GM23338 (cell line): ENCODE measurements at regions not wholly inside any gene's neighbourhood (a gene's known extent, or its start where the extent isn't known, plus 50 kb on each side); places are given as distances from the start of the nearest gene placed in this dataset.

Experiments
- ATAC-seq: fragments of 200-7000 bp; cut with Tn5 transposase; 3 replicates; pipeline ENCODE4 v1.9.1; 2020
- DNase-seq: peaks from one replicate; pipeline ENCODE4 v3.0.0-alpha.2; 2015; ENCODE audit warnings: low spot score
- H2AFZ ChIP-seq: fragments of 200-600 bp; sonication (generic); 2 replicates; pipeline ENCODE4 v1.8.0; 2016; ENCODE audit warnings: antibody characterized with exemption, mild to moderate bottlenecking, moderate library complexity
- H3F3A ChIP-seq: fragments of 200-600 bp; sonication (generic); replicated peaks from 2 replicates; pipeline ENCODE4 v1.8.0; 2017; ENCODE audit warnings: antibody characterized with exemption, mixed run types, low read depth
- H3K27ac ChIP-seq: fragments of 200-600 bp; sonication (generic); 2 replicates; pipeline ENCODE4 v1.6.1; 2016; ENCODE audit warnings: low read depth
- H3K27me3 ChIP-seq: fragments of 200-600 bp; sonication (generic); 2 replicates; pipeline ENCODE4 v1.8.0; 2016; ENCODE audit warnings: mild to moderate bottlenecking, mixed run types, moderate library complexity; ENCODE audit not compliant: insufficient read depth
- H3K36me3 ChIP-seq: fragments of 200-600 bp; sonication (generic); 2 replicates; pipeline ENCODE4 v1.8.0; 2016; ENCODE audit warnings: mild to moderate bottlenecking; ENCODE audit not compliant: insufficient read depth
- H3K4me1 ChIP-seq: fragments of 200-600 bp; sonication (generic); 2 replicates; pipeline ENCODE4 v1.8.0; 2016; ENCODE audit warnings: mild to moderate bottlenecking, moderate library complexity; ENCODE audit not compliant: insufficient read depth
- H3K4me2 ChIP-seq: fragments of 200-600 bp; sonication (generic); 2 replicates; pipeline ENCODE4 v1.7.1; 2017; ENCODE audit warnings: mixed run types
- H3K4me3 ChIP-seq: fragments of 200-600 bp; sonication (generic); 2 replicates; pipeline ENCODE4 v1.6.1; 2016; ENCODE audit warnings: mixed run types
- H3K79me2 ChIP-seq: fragments of 200-600 bp; sonication (generic); replicated peaks from 2 replicates; pipeline ENCODE4 v1.8.0; 2017; ENCODE audit warnings: mild to moderate bottlenecking; ENCODE audit not compliant: insufficient read depth
- H3K9me2 ChIP-seq: fragments of 200-600 bp; sonication (generic); 2 replicates; pipeline ENCODE4 v1.8.0; 2017; ENCODE audit not compliant: insufficient read depth
- H4K20me1 ChIP-seq: fragments of 200-600 bp; sonication (generic); replicated peaks from 2 replicates; pipeline ENCODE4 v1.8.0; 2017; ENCODE audit warnings: mild to moderate bottlenecking; ENCODE audit not compliant: insufficient read depth
- H3K27ac Mint-ChIP-seq: 2 replicates; pipeline ENCODE4 v1.8.0; 2020; ENCODE audit warnings: inconsistent platforms, mild to moderate bottlenecking, moderate library complexity, mixed read lengths
- H3K27me3 Mint-ChIP-seq: 3 replicates; pipeline ENCODE4 v1.8.0; 2022; ENCODE audit warnings: low read depth, mild to moderate bottlenecking, moderate library complexity, mixed read lengths, inconsistent platforms; ENCODE audit not compliant: insufficient read depth, poor library complexity
- H3K36me3 Mint-ChIP-seq: 3 replicates; pipeline ENCODE4 v1.8.0; 2021; ENCODE audit warnings: low read depth, mild to moderate bottlenecking, inconsistent platforms, moderate library complexity, mixed read lengths
- H3K4me1 Mint-ChIP-seq: 3 replicates; pipeline ENCODE4 v1.8.0; 2020; ENCODE audit warnings: mild to moderate bottlenecking, inconsistent platforms, mixed read lengths
- H3K4me3 Mint-ChIP-seq: 3 replicates; pipeline ENCODE4 v1.8.0; 2021; ENCODE audit warnings: moderate library complexity, mild to moderate bottlenecking, inconsistent platforms, mixed read lengths
- H3K9me3 Mint-ChIP-seq: 3 replicates; pipeline ENCODE4 v1.8.0; 2020; ENCODE audit warnings: moderate library complexity, mild to moderate bottlenecking, inconsistent platforms, mixed read lengths
- ETS1 ChIP-seq: IDR thresholded peaks from 2 replicates; pipeline ENCODE4 v1.6.1; 2016; ENCODE audit warnings: antibody characterized with exemption
- EZH2 ChIP-seq: fragments of 200-600 bp; sonication (generic); IDR thresholded peaks from one replicate; pipeline ENCODE4 v1.8.0; 2017; ENCODE audit warnings: antibody characterized with exemption, mild to moderate bottlenecking, low read depth; ENCODE audit not compliant: unreplicated experiment
- EZH2phosphoT487 ChIP-seq: fragments of 200-600 bp; sonication (generic); IDR thresholded peaks from one replicate; pipeline ENCODE4 v1.8.1; 2018; ENCODE audit warnings: antibody characterized with exemption; ENCODE audit not compliant: unreplicated experiment
- JUNB ChIP-seq: IDR thresholded peaks from one replicate; pipeline ENCODE4 v1.6.1; 2016; ENCODE audit warnings: antibody characterized with exemption; ENCODE audit not compliant: unreplicated experiment
- NANOG ChIP-seq: IDR thresholded peaks from 2 replicates; pipeline ENCODE4 v1.6.1; 2016; ENCODE audit warnings: antibody characterized with exemption, borderline replicate concordance
- ZNF331 ChIP-seq: fragments of 250-450 bp; sonication (Bioruptor Pico); IDR thresholded peaks from 2 replicates; pipeline ENCODE4 v1.5.0; 2020; ENCODE audit warnings: low read depth, mild to moderate bottlenecking, moderate library complexity
- TF ChIP-seq, protein P1 (sequence below), 2 experiments: fragments of 200-600 bp in 1 of 2; sonication (generic) in 1 of 2; conservative IDR thresholded peaks; 2 replicates each; pipeline versions ENCODE4 v1.5.1 to v1.6.1; 2016 to 2017; ENCODE audit warnings: antibody characterized with exemption in 2 of 2, low read depth in 2 of 2, mild to moderate bottlenecking in 2 of 2, moderate library complexity in 1 of 2
- TF ChIP-seq, protein P2 (sequence below): IDR thresholded peaks from one replicate; pipeline ENCODE4 v1.6.1; 2018; ENCODE audit warnings: antibody characterized with exemption; ENCODE audit not compliant: unreplicated experiment

- Histone ChIP-seq H3K9me2 (no peaks in the 10 kb centered on the region), H3K4me2 (no peak overlapping the region), H3K4me3 (no peak overlapping the region), H3K36me3 (no peaks in the 10 kb centered on the region), H2AFZ (no peak overlapping the region), H4K20me1 (no peaks in the 10 kb centered on the region), H3K79me2 (no peaks in the 10 kb centered on the region), H3K27me3 (no peaks in the 10 kb centered on the region), H3K27ac (no peak overlapping the region), H3F3A (no peaks in the 10 kb centered on the region), H3K4me1 (no peaks in the 10 kb centered on the region)
- no peak for TF ChIP-seq EZH2phosphoT487
- TF ChIP-seq ETS1 = no peak
- TF ChIP-seq JUNB = no peak
- no peak for TF ChIP-seq NANOG
- TF ChIP-seq, protein P1, sequence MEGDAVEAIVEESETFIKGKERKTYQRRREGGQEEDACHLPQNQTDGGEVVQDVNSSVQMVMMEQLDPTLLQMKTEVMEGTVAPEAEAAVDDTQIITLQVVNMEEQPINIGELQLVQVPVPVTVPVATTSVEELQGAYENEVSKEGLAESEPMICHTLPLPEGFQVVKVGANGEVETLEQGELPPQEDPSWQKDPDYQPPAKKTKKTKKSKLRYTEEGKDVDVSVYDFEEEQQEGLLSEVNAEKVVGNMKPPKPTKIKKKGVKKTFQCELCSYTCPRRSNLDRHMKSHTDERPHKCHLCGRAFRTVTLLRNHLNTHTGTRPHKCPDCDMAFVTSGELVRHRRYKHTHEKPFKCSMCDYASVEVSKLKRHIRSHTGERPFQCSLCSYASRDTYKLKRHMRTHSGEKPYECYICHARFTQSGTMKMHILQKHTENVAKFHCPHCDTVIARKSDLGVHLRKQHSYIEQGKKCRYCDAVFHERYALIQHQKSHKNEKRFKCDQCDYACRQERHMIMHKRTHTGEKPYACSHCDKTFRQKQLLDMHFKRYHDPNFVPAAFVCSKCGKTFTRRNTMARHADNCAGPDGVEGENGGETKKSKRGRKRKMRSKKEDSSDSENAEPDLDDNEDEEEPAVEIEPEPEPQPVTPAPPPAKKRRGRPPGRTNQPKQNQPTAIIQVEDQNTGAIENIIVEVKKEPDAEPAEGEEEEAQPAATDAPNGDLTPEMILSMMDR (conservative IDR thresholded peaks at IDR 0.05; ENCODE audit: low read depth in 2 of 2) = no peak
- Mint-ChIP-seq H3K4me3 (no peak overlapping the region), H3K36me3 (peaks cover 33% of the 10 kb centered on the region), H3K4me1 (no peaks in the 10 kb centered on the region), H3K9me3 (peaks cover 98% of the 10 kb centered on the region), H3K27ac (no peak overlapping the region), H3K27me3 (peaks cover 10% of the 10 kb centered on the region)
- DNase-seq (no peak), ATAC-seq (no peak)
Observed at GRCh38 chr18:78776151-78776550, 203.5 kb upstream of the SALL3 start.

- Histone ChIP-seq H3F3A (no peaks in the 10 kb centered on the region), H3K79me2 (no peaks in the 10 kb centered on the region), H3K4me2 (no peak overlapping the region), H3K27ac (no peak overlapping the region), H3K27me3 (no peaks in the 10 kb centered on the region), H4K20me1 (no peaks in the 10 kb centered on the region), H3K4me3 (no peak overlapping the region), H3K4me1 (no peaks in the 10 kb centered on the region), H3K36me3 (no peaks in the 10 kb centered on the region), H2AFZ (no peak overlapping the region), H3K9me2 (no peaks in the 10 kb centered on the region)
- ATAC-seq = no peak
- Mint-ChIP-seq H3K4me1 (no peaks in the 10 kb centered on the region), H3K36me3 (peaks cover 32% of the 10 kb centered on the region), H3K27ac (no peak overlapping the region), H3K4me3 (no peak overlapping the region), H3K27me3 (peaks cover 9% of the 10 kb centered on the region), H3K9me3 (peaks cover 98% of the 10 kb centered on the region)
- DNase-seq = no peak
- TF ChIP-seq EZH2 (no peak), ETS1 (no peak), NANOG (no peak), JUNB (no peak), ZNF331 (no peak)
- TF ChIP-seq, protein P2, sequence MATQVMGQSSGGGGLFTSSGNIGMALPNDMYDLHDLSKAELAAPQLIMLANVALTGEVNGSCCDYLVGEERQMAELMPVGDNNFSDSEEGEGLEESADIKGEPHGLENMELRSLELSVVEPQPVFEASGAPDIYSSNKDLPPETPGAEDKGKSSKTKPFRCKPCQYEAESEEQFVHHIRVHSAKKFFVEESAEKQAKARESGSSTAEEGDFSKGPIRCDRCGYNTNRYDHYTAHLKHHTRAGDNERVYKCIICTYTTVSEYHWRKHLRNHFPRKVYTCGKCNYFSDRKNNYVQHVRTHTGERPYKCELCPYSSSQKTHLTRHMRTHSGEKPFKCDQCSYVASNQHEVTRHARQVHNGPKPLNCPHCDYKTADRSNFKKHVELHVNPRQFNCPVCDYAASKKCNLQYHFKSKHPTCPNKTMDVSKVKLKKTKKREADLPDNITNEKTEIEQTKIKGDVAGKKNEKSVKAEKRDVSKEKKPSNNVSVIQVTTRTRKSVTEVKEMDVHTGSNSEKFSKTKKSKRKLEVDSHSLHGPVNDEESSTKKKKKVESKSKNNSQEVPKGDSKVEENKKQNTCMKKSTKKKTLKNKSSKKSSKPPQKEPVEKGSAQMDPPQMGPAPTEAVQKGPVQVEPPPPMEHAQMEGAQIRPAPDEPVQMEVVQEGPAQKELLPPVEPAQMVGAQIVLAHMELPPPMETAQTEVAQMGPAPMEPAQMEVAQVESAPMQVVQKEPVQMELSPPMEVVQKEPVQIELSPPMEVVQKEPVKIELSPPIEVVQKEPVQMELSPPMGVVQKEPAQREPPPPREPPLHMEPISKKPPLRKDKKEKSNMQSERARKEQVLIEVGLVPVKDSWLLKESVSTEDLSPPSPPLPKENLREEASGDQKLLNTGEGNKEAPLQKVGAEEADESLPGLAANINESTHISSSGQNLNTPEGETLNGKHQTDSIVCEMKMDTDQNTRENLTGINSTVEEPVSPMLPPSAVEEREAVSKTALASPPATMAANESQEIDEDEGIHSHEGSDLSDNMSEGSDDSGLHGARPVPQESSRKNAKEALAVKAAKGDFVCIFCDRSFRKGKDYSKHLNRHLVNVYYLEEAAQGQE = no peak
- TF ChIP-seq, protein P1 (conservative IDR thresholded peaks at IDR 0.05; ENCODE audit: low read depth in 2 of 2) = no peak
Observed at GRCh38 chr18:78776706-78777285, 202.8 kb upstream of the SALL3 start.
